GM13977 (cell line): ENCODE measurements at regions not wholly inside any gene's neighbourhood (a gene's known extent, or its start where the extent isn't known, plus 50 kb on each side); places are given as distances from the start of the nearest gene placed in this dataset.

Source experiments
- DNase-seq: peaks from one replicate; pipeline ENCODE4 v3.0.0; 2012; ENCODE audit warnings: low spot score
- CTCF ChIP-seq: IDR thresholded peaks from 2 replicates; pipeline ENCODE4 v1.5.1; 2012; ENCODE audit warnings: mild to moderate bottlenecking, control low read depth; ENCODE audit not compliant: insufficient read depth; ENCODE audit errors: extremely low read depth, missing control alignments
- in situ Hi-C: fragments of 300-500 bp; cut with MboI; formaldehyde crosslinking; loops from one replicate; pipeline ENCODE4 v1.12.0; 2022; ENCODE audit warnings: low sequenced_read_pairs, low pct_unique_long_range_greater_than_20kb, mixed read lengths, inconsistent platforms; ENCODE audit not compliant: unreplicated experiment

- in situ Hi-C loops: no loop called here
- DNase-seq: no peak
- no peak for TF ChIP-seq CTCF
Measured at GRCh38 chrX:77174680-77175519, 272.3 kb upstream of the FGF16 start.

GRCh38 chrX:77200663-77201062 lies 246.5 kb upstream of the FGF16 start:
- in situ Hi-C loops: no loop called here
- DNase-seq: no peak
- TF ChIP-seq CTCF: no peak

- in situ Hi-C loops: no loop called here
- no peak for DNase-seq
- no peak for TF ChIP-seq CTCF
Measured at GRCh38 chrX:77223046-77223445, 224.1 kb upstream of the FGF16 start.

GRCh38 chrX:77264490-77264889 lies 182.7 kb upstream of the FGF16 start:
- in situ Hi-C loops: no loop called here
- TF ChIP-seq CTCF: no peak
- no peak for DNase-seq

- DNase-seq: no peak
- TF ChIP-seq CTCF: no peak
- in situ Hi-C loops: no loop called here
Measured at GRCh38 chrX:77275392-77275791, 171.8 kb upstream of the FGF16 start.

GRCh38 chrX:77276742-77277141 lies 170.4 kb upstream of the FGF16 start:
- no peak for DNase-seq
- no peak for TF ChIP-seq CTCF
- in situ Hi-C loops: no loop called here
